ENCODE measurements at regions not wholly inside any gene's neighbourhood (a gene's known extent, or its start where the extent isn't known, plus 50 kb on each side); places are given as distances from the start of the nearest gene placed in this dataset.

DNA sequence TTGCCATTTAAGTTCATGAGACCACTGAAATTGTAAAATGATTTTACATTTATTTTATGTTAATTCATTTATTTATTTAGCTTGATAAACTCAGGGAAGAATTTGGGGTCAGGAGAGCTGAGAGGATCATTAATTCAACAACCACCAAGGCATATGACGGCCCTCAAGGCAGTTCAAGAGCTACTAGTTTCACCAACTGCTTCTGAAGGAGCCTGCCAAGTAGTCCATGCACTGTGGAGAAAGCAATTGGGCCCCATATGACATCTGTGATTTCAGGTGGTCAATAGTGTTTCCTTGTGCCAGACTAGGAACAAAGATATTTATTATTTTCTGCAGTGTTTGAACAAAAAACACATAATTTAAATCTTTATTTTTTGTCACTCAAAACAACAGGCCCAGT, 236.4 kb downstream of the CASP12 start:
- H3K23ac ChIP-seq (ENCODE audit: low read length), result no peak overlapping the region
- no peak overlapping the region for H3K4me2 ChIP-seq (ENCODE audit: low read length)
- H2BK5ac ChIP-seq (ENCODE audit: low read depth, low read length, poor library complexity), result no peak overlapping the region
- WGBS (ENCODE audit: extremely low coverage, insufficient coverage, insufficient read length), result no CpG with 5 or more reads among the region's 1 CpG
- H2AK5ac ChIP-seq (ENCODE audit: low read length), result no peak overlapping the region
- H3K36me3 ChIP-seq (ENCODE audit: control insufficient read depth in 1 of 2, insufficient read depth in 2 of 2, low read length in 2 of 2), result no peaks in the 10 kb centered on the region
- H3K9ac ChIP-seq (ENCODE audit: low read length), result no peak overlapping the region
- no peaks in the 10 kb centered on the region for H3K9me3 ChIP-seq (ENCODE audit: insufficient read depth, low read depth, low read length)
- H4K8ac ChIP-seq (ENCODE audit: low read depth, low read length), result no peak overlapping the region
- no peaks in the 10 kb centered on the region for H3K27me3 ChIP-seq (ENCODE audit: insufficient read depth, low read length)
- H3K14ac ChIP-seq (ENCODE audit: low read length), result no peak overlapping the region
- no peak overlapping the region for H3K4ac ChIP-seq (ENCODE audit: low read depth, low read length)
- H3K27ac ChIP-seq (ENCODE audit: low read depth, low read length), result no peak overlapping the region
- H3K18ac ChIP-seq (ENCODE audit: low read length), result no peak overlapping the region
- H3K4me3 ChIP-seq (ENCODE audit: low read depth, low read length), result no peak overlapping the region
- H3K79me2 ChIP-seq (ENCODE audit: control insufficient read depth, insufficient read depth, low read length, poor library complexity), result no peaks in the 10 kb centered on the region
- H3K4me1 ChIP-seq (ENCODE audit: control insufficient read depth in 1 of 2, insufficient read depth in 2 of 2, low read length in 2 of 2), result peaks cover 0 to 2% of the 10 kb centered on the region in 2 experiments
- no peaks in the 10 kb centered on the region for H3K79me1 ChIP-seq (ENCODE audit: low read length)
- H2BK12ac ChIP-seq (ENCODE audit: low read length), result no peak overlapping the region
- H2AFZ ChIP-seq (ENCODE audit: insufficient read depth, low read length, poor library complexity), result no peak overlapping the region
- H2BK120ac ChIP-seq (ENCODE audit: insufficient read depth, low read length, poor library complexity), result no peak overlapping the region
- no peak overlapping the region for H4K91ac ChIP-seq (ENCODE audit: low read depth, low read length)
- no peak for DNase-seq
- no peak overlapping the region for H4K12ac ChIP-seq (ENCODE audit: low read depth, low read length)

GRCh38 chr11:104661471-104661870, 236.8 kb downstream of the CASP12 start:
- H3K4me2 ChIP-seq (ENCODE audit: low read length), result no peak overlapping the region
- no peak overlapping the region for H3K27ac ChIP-seq (ENCODE audit: low read depth, low read length)
- H4K12ac ChIP-seq (ENCODE audit: low read depth, low read length), result no peak overlapping the region
- H3K79me1 ChIP-seq (ENCODE audit: low read length), result no peaks in the 10 kb centered on the region
- H3K4me3 ChIP-seq (ENCODE audit: low read depth, low read length), result no peak overlapping the region
- no peak for DNase-seq
- no peak overlapping the region for H2BK120ac ChIP-seq (ENCODE audit: insufficient read depth, low read length, poor library complexity)
- peaks cover 0 to 2% of the 10 kb centered on the region in 2 experiments for H3K4me1 ChIP-seq (ENCODE audit: control insufficient read depth in 1 of 2, insufficient read depth in 2 of 2, low read length in 2 of 2)
- H3K14ac ChIP-seq (ENCODE audit: low read length), result no peak overlapping the region
- no peak overlapping the region for H3K9ac ChIP-seq (ENCODE audit: low read length)
- H2BK5ac ChIP-seq (ENCODE audit: low read depth, low read length, poor library complexity), result no peak overlapping the region
- no peaks in the 10 kb centered on the region for H3K36me3 ChIP-seq (ENCODE audit: control insufficient read depth in 1 of 2, insufficient read depth in 2 of 2, low read length in 2 of 2)
- no peak overlapping the region for H3K18ac ChIP-seq (ENCODE audit: low read length)
- no peak overlapping the region for H3K4ac ChIP-seq (ENCODE audit: low read depth, low read length)
- H3K79me2 ChIP-seq (ENCODE audit: control insufficient read depth, insufficient read depth, low read length, poor library complexity), result no peaks in the 10 kb centered on the region
- H3K23ac ChIP-seq (ENCODE audit: low read length), result no peak overlapping the region
- H3K27me3 ChIP-seq (ENCODE audit: insufficient read depth, low read length), result no peaks in the 10 kb centered on the region
- no peak overlapping the region for H4K8ac ChIP-seq (ENCODE audit: low read depth, low read length)
- no peaks in the 10 kb centered on the region for H3K9me3 ChIP-seq (ENCODE audit: insufficient read depth, low read depth, low read length)
- no peak overlapping the region for H2AK5ac ChIP-seq (ENCODE audit: low read length)
- no CpG with 5 or more reads among the region's 5 CpGs for WGBS (ENCODE audit: extremely low coverage, insufficient coverage, insufficient read length)
- no peak overlapping the region for H4K91ac ChIP-seq (ENCODE audit: low read depth, low read length)
- no peak overlapping the region for H2BK12ac ChIP-seq (ENCODE audit: low read length)
- H2AFZ ChIP-seq (ENCODE audit: insufficient read depth, low read length, poor library complexity), result no peak overlapping the region

GRCh38 chr11:104658177-104658576, 240.1 kb downstream of the CASP12 start:
- no peak overlapping the region for H3K14ac ChIP-seq (ENCODE audit: low read length)
- no peak overlapping the region for H4K8ac ChIP-seq (ENCODE audit: low read depth, low read length)
- DNase-seq, result no peak
- H4K12ac ChIP-seq (ENCODE audit: low read depth, low read length), result no peak overlapping the region
- no peak overlapping the region for H3K27ac ChIP-seq (ENCODE audit: low read depth, low read length)
- H3K4me3 ChIP-seq (ENCODE audit: low read depth, low read length), result no peak overlapping the region
- no peak overlapping the region for H3K4ac ChIP-seq (ENCODE audit: low read depth, low read length)
- H2AK5ac ChIP-seq (ENCODE audit: low read length), result no peak overlapping the region
- H2BK5ac ChIP-seq (ENCODE audit: low read depth, low read length, poor library complexity), result no peak overlapping the region
- H3K36me3 ChIP-seq (ENCODE audit: control insufficient read depth in 1 of 2, insufficient read depth in 2 of 2, low read length in 2 of 2), result no peaks in the 10 kb centered on the region
- H3K18ac ChIP-seq (ENCODE audit: low read length), result no peak overlapping the region
- no peaks in the 10 kb centered on the region for H3K79me2 ChIP-seq (ENCODE audit: control insufficient read depth, insufficient read depth, low read length, poor library complexity)
- no peaks in the 10 kb centered on the region for H3K27me3 ChIP-seq (ENCODE audit: insufficient read depth, low read length)
- H3K4me2 ChIP-seq (ENCODE audit: low read length), result no peak overlapping the region
- no peak overlapping the region for H2AFZ ChIP-seq (ENCODE audit: insufficient read depth, low read length, poor library complexity)
- no CpG with 5 or more reads among the region's 3 CpGs for WGBS (ENCODE audit: extremely low coverage, insufficient coverage, insufficient read length)
- H2BK12ac ChIP-seq (ENCODE audit: low read length), result no peak overlapping the region
- no peak overlapping the region for H3K9ac ChIP-seq (ENCODE audit: low read length)
- H3K23ac ChIP-seq (ENCODE audit: low read length), result no peak overlapping the region
- H2BK120ac ChIP-seq (ENCODE audit: insufficient read depth, low read length, poor library complexity), result no peak overlapping the region
- H3K9me3 ChIP-seq (ENCODE audit: insufficient read depth, low read depth, low read length), result no peaks in the 10 kb centered on the region
- no peaks in the 10 kb centered on the region for H3K4me1 ChIP-seq (ENCODE audit: control insufficient read depth in 1 of 2, insufficient read depth in 2 of 2, low read length in 2 of 2)
- H4K91ac ChIP-seq (ENCODE audit: low read depth, low read length), result no peak overlapping the region
- H3K79me1 ChIP-seq (ENCODE audit: low read length), result no peaks in the 10 kb centered on the region

DNA sequence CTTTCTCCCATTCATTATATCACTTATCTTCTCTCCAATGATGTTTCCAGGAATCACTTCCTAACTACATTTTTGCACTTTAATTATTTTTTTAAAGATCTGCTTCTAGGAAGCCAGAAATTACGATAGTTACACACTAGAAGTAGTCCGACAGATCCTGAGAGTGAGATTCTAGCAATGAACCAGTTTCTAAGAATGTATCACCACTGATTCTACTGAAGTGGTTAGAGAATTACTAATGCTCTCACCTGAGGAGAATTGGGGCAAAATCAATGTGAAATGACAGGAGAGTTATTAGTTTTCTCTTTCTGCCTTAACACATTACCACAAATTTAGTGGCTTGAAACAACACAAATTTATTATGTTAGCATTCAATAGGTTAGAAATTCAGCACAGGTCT, 241.2 kb downstream of the CASP12 start:
- WGBS (ENCODE audit: extremely low coverage, insufficient coverage, insufficient read length), result no CpG with 5 or more reads among the region's 2 CpGs
- no peak overlapping the region for H3K4me2 ChIP-seq (ENCODE audit: low read length)

More for the DNA sequence above, 241.2 kb downstream of the CASP12 start:
- no peaks in the 10 kb centered on the region for H3K4me1 ChIP-seq (ENCODE audit: control insufficient read depth in 1 of 2, insufficient read depth in 2 of 2, low read length in 2 of 2)
- no peak overlapping the region for H3K4ac ChIP-seq (ENCODE audit: low read depth, low read length)
- no peak overlapping the region for H2AFZ ChIP-seq (ENCODE audit: insufficient read depth, low read length, poor library complexity)
- H4K91ac ChIP-seq (ENCODE audit: low read depth, low read length), result no peak overlapping the region
- H3K27ac ChIP-seq (ENCODE audit: low read depth, low read length), result no peak overlapping the region
- H3K9ac ChIP-seq (ENCODE audit: low read length), result no peak overlapping the region
- no peaks in the 10 kb centered on the region for H3K79me2 ChIP-seq (ENCODE audit: control insufficient read depth, insufficient read depth, low read length, poor library complexity)
- no peak overlapping the region for H2BK12ac ChIP-seq (ENCODE audit: low read length)
- no peaks in the 10 kb centered on the region for H3K79me1 ChIP-seq (ENCODE audit: low read length)
- no peak overlapping the region for H4K12ac ChIP-seq (ENCODE audit: low read depth, low read length)
- no peak overlapping the region for H3K23ac ChIP-seq (ENCODE audit: low read length)
- no peak overlapping the region for H2BK5ac ChIP-seq (ENCODE audit: low read depth, low read length, poor library complexity)
- no peak overlapping the region for H3K18ac ChIP-seq (ENCODE audit: low read length)
- H3K14ac ChIP-seq (ENCODE audit: low read length), result no peak overlapping the region
- H2AK5ac ChIP-seq (ENCODE audit: low read length), result no peak overlapping the region
- H3K9me3 ChIP-seq (ENCODE audit: insufficient read depth, low read depth, low read length), result no peaks in the 10 kb centered on the region
- H3K36me3 ChIP-seq (ENCODE audit: control insufficient read depth in 1 of 2, insufficient read depth in 2 of 2, low read length in 2 of 2), result no peaks in the 10 kb centered on the region
- DNase-seq, result no peak
- no peak overlapping the region for H4K8ac ChIP-seq (ENCODE audit: low read depth, low read length)
- no peaks in the 10 kb centered on the region for H3K27me3 ChIP-seq (ENCODE audit: insufficient read depth, low read length)
- H2BK120ac ChIP-seq (ENCODE audit: insufficient read depth, low read length, poor library complexity), result no peak overlapping the region
- no peak overlapping the region for H3K4me3 ChIP-seq (ENCODE audit: low read depth, low read length)

Data from trophoblast cell (in vitro differentiated cells and primary cell).